NCI-H1436 (cell line): ENCODE measurements at regions not wholly inside any gene's neighbourhood (a gene's known extent, or its start where the extent isn't known, plus 50 kb on each side); places are given as distances from the start of the nearest gene placed in this dataset.
"Not testable (repeated sequence)": the region's sequence is repeated elsewhere in the genome, so short reads cannot be mapped to it uniquely, and the experiment has no call there.

Experiments
- DNase-seq: peaks from one replicate; lab custom pipeline; 2025; lab: John Stamatoyannopoulos, UW

- no peak for DNase-seq
Observed at GRCh38 chr10:107529350-107529749, 364.8 kb upstream of the SORCS1 start.

GRCh38 chr10:107520348-107520747 lies 355.8 kb upstream of the SORCS1 start:
- DNase-seq, result no peak

- no peak for DNase-seq
Observed at GRCh38 chr10:107517811-107518210, 353.3 kb upstream of the SORCS1 start.

- DNase-seq, result no peak
Observed at GRCh38 chr10:107516349-107516748, 351.8 kb upstream of the SORCS1 start.

GRCh38 chr10:107504011-107504410 lies 339.5 kb upstream of the SORCS1 start:
- not testable (repeated sequence) for DNase-seq

GRCh38 chr10:107502229-107502985 lies 337.9 kb upstream of the SORCS1 start:
- DNase-seq, result no peak

GRCh38 chr10:107498983-107499382 lies 334.5 kb upstream of the SORCS1 start:
- DNase-seq, result no peak

- DNase-seq, result no peak
Observed at GRCh38 chr10:107497024-107497423, 332.5 kb upstream of the SORCS1 start.

GRCh38 chr10:107496594-107496993 lies 332.1 kb upstream of the SORCS1 start:
- no peak for DNase-seq

- no peak for DNase-seq
Observed at GRCh38 chr10:107492389-107492788, 327.9 kb upstream of the SORCS1 start.

- no peak for DNase-seq
Observed at GRCh38 chr10:107490389-107490788, 325.9 kb upstream of the SORCS1 start.

- no peak for DNase-seq
Observed at GRCh38 chr10:107487284-107487683, 322.8 kb upstream of the SORCS1 start.

GRCh38 chr10:107485019-107485418 lies 320.5 kb upstream of the SORCS1 start:
- no peak for DNase-seq

- DNase-seq, result no peak
Observed at GRCh38 chr10:107481881-107482280, 317.4 kb upstream of the SORCS1 start.

GRCh38 chr10:107481224-107481623 lies 316.7 kb upstream of the SORCS1 start:
- no peak for DNase-seq

- DNase-seq, result no peak
Observed at GRCh38 chr10:107480781-107481180, 316.3 kb upstream of the SORCS1 start.

GRCh38 chr10:107477266-107477665 lies 312.8 kb upstream of the SORCS1 start:
- no peak for DNase-seq

- DNase-seq, result no peak
Observed at GRCh38 chr10:107476408-107476807, 311.9 kb upstream of the SORCS1 start.

- DNase-seq, result no peak
Observed at GRCh38 chr10:107474650-107475049, 310.1 kb upstream of the SORCS1 start.

GRCh38 chr10:107473225-107473624 lies 308.7 kb upstream of the SORCS1 start:
- DNase-seq, result no peak

- DNase-seq, result no peak
Observed at GRCh38 chr10:107471911-107472310, 307.4 kb upstream of the SORCS1 start.

GRCh38 chr10:107453561-107453960 lies 289.1 kb upstream of the SORCS1 start:
- DNase-seq, result no peak

- DNase-seq, result no peak
Observed at GRCh38 chr10:107451047-107451446, 286.5 kb upstream of the SORCS1 start.

- DNase-seq, result no peak
Observed at GRCh38 chr10:107450056-107450455, 285.6 kb upstream of the SORCS1 start.
